ENCODE measurements at regions not wholly inside any gene's neighbourhood (a gene's known extent, or its start where the extent isn't known, plus 50 kb on each side); places are given as distances from the start of the nearest gene placed in this dataset.

- Histone ChIP-seq H4K20me1 (ENCODE audit: insufficient read depth) (no peaks in the 10 kb centered on the region), H3K79me2 (replicated peaks; ENCODE audit: insufficient read depth, low read length) (no peaks in the 10 kb centered on the region), H3K27me3 (ENCODE audit: insufficient read depth, low read depth, low read length) (no peaks in the 10 kb centered on the region), H3K9me3 (ENCODE audit: low read length) (no peaks in the 10 kb centered on the region), H3K36me3 (ENCODE audit: insufficient read depth, low read length) (no peaks in the 10 kb centered on the region), H2AFZ (ENCODE audit: low read depth, low read length) (no peak overlapping the region), H3K27ac (ENCODE audit: low read length) (no peak overlapping the region), H3K9me2 (ENCODE audit: insufficient read depth, low read length) (no peaks in the 10 kb centered on the region), H3F3A (ENCODE audit: insufficient read depth, low read length, poor library complexity, severe bottlenecking) (no peaks in the 10 kb centered on the region), H3K4me2 (ENCODE audit: low read length) (no peak overlapping the region), H3K4me3 (ENCODE audit: low read length) (no peak overlapping the region), H3K9ac (ENCODE audit: low read length) (no peak overlapping the region)
- TF ChIP-seq REST (IDR thresholded peaks at IDR 0.05; ENCODE audit: borderline replicate concordance): no peak
- TF ChIP-seq RAD21 (conservative IDR thresholded peaks at IDR 0.05): no peak
- no peak for TF ChIP-seq POLR2AphosphoS5 (IDR thresholded peaks at IDR 0.05)
- no peak for TF ChIP-seq SMC3 (conservative IDR thresholded peaks at IDR 0.05; ENCODE audit: poor library complexity)
- no peak for TF ChIP-seq EP300 (conservative IDR thresholded peaks at IDR 0.05; ENCODE audit: poor library complexity, severe bottlenecking)
- no peak for TF ChIP-seq MXI1 (conservative IDR thresholded peaks at IDR 0.05; ENCODE audit: poor library complexity, severe bottlenecking)
- TF ChIP-seq TAF1 (IDR thresholded peaks at IDR 0.05; ENCODE audit: low read depth): no peak
- TF ChIP-seq CTCF (IDR thresholded peaks at IDR 0.05; ENCODE audit: poor library complexity, severe bottlenecking): no peak
- TF ChIP-seq EZH2 (IDR thresholded peaks at IDR 0.05; ENCODE audit: borderline replicate concordance, insufficient read depth, low read length, poor library complexity, severe bottlenecking): no peak
Observed at GRCh38 chr10:121051696-121052279, 200.6 kb downstream of the WDR11 start.

- Histone ChIP-seq H3K27me3 (ENCODE audit: insufficient read depth, low read depth, low read length) (no peaks in the 10 kb centered on the region), H3K36me3 (ENCODE audit: insufficient read depth, low read length) (no peaks in the 10 kb centered on the region), H3K27ac (ENCODE audit: low read length) (no peak overlapping the region), H3F3A (ENCODE audit: insufficient read depth, low read length, poor library complexity, severe bottlenecking) (no peaks in the 10 kb centered on the region), H3K4me3 (ENCODE audit: low read length) (no peak overlapping the region), H3K4me2 (ENCODE audit: low read length) (no peak overlapping the region), H3K79me2 (replicated peaks; ENCODE audit: insufficient read depth, low read length) (no peaks in the 10 kb centered on the region), H3K9me2 (ENCODE audit: insufficient read depth, low read length) (no peaks in the 10 kb centered on the region), H3K9ac (ENCODE audit: low read length) (no peak overlapping the region), H2AFZ (ENCODE audit: low read depth, low read length) (no peak overlapping the region), H3K9me3 (ENCODE audit: low read length) (no peaks in the 10 kb centered on the region), H4K20me1 (ENCODE audit: insufficient read depth) (no peaks in the 10 kb centered on the region)
- no peak for TF ChIP-seq RAD21 (conservative IDR thresholded peaks at IDR 0.05)
- no peak for TF ChIP-seq REST (IDR thresholded peaks at IDR 0.05; ENCODE audit: borderline replicate concordance)
- no peak for TF ChIP-seq SMC3 (conservative IDR thresholded peaks at IDR 0.05; ENCODE audit: poor library complexity)
- no peak for TF ChIP-seq MXI1 (conservative IDR thresholded peaks at IDR 0.05; ENCODE audit: poor library complexity, severe bottlenecking)
- TF ChIP-seq POLR2AphosphoS5 (IDR thresholded peaks at IDR 0.05): no peak
- no peak for TF ChIP-seq EP300 (conservative IDR thresholded peaks at IDR 0.05; ENCODE audit: poor library complexity, severe bottlenecking)
- no peak for TF ChIP-seq EZH2 (IDR thresholded peaks at IDR 0.05; ENCODE audit: borderline replicate concordance, insufficient read depth, low read length, poor library complexity, severe bottlenecking)
- no peak for TF ChIP-seq TAF1 (IDR thresholded peaks at IDR 0.05; ENCODE audit: low read depth)
- TF ChIP-seq CTCF (IDR thresholded peaks at IDR 0.05; ENCODE audit: poor library complexity, severe bottlenecking): no peak
Observed at GRCh38 chr10:121053151-121053550, 202.0 kb downstream of the WDR11 start.
